ENCODE measurements at regions not wholly inside any gene's neighbourhood (a gene's known extent, or its start where the extent isn't known, plus 50 kb on each side); places are given as distances from the start of the nearest gene placed in this dataset.

DNA sequence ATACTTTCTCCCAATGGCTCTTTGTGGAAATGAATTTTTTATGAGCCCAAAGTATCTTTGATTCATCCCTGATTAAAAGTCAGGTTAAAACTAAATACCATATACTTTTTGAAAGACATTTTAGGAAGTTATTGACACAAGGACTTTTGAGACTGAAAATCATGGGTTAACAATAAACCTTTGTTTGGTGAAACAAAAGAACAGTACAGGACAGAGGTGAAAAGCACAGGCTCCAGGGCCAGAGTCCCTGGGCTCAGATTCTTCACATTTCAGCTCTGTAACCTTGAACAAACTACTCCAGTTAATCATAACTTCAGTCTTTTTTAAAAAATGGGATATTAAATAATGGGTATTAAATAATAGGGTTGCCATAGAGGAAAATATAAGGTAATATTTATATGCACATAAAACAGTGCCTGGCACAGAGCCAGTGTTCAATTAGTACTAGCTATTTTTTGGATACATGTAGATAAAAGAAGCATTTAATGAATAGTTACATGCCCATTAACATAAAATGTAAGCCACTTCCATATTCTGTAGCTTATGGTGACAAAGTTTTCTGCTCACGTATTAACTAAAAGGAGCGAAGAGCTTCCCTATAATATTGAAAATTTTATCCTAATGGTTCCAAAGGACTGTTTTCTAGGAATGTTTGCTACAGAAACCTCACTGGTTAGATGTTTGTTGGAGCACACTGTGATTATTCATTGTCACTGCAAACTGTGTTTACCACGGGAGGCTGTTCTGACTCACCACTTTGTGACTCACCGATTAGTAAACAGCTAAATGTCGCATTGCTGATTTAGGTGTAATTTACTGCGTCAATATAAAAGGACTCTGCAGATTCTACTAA, 255.4 kb downstream of the DAD1 start:
- H3K27ac ChIP-seq = no peak overlapping the region
- H3K4me3 ChIP-seq = no peak overlapping the region

DNA sequence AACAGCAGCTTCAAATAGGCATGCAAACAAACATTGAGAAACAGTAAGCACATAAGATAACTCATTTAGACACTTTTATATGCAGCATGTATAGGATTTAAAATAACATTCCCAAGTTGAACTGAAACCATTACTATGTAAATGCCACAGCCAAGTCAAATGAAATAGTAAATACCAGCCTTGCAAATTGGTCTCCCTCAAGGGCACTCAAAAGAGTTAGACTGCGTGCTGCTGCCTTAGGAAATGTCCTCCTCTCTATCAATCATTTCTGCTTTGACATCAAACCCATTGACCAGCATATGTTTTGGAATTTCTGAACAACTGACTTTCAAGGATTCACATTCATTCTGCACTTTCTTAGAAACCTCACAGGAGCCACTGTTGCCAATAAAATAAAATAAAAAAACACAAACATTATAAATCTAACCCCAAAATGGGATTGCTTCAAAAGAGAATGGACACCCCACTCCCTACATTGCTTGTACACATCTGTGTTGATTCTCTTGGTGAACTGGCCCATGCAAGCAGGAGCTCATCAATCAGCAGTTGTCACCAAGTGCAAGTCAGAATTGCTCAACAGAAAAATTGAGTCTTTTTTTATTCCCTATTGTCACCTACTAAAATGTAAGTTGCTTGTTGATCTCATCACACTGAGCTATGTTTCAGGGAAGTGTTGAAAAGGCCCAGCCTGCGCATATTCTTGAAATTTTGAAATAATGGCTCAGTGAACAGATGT, 256.2 kb downstream of the DAD1 start:
- H3K27ac ChIP-seq = no peak overlapping the region

DNA sequence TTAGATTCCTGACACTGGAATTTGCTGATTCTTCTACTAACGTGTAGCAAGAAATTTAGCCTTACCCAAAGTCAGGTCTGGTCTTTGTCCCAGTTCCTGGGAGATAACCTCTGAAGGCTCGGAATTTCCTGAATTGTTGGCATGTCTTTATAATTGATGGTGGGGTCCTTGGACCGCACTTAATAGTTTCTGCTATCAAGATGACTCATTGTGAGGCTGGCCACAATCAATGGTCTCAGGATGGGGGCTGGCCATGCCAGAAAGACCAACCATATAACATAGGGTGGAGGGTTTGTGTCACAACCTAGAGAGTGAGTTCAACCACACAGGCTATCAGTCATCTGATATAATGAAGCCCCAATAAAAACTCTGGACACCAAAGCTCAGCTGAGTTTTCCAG, 259.7 kb downstream of the DAD1 start:
- Histone ChIP-seq H3K4me3 (no peak overlapping the region), H3K27ac (no peak overlapping the region)

More for the DNA sequence above, 256.2 kb downstream of the DAD1 start:
- H3K4me3 ChIP-seq = no peak overlapping the region

DNA sequence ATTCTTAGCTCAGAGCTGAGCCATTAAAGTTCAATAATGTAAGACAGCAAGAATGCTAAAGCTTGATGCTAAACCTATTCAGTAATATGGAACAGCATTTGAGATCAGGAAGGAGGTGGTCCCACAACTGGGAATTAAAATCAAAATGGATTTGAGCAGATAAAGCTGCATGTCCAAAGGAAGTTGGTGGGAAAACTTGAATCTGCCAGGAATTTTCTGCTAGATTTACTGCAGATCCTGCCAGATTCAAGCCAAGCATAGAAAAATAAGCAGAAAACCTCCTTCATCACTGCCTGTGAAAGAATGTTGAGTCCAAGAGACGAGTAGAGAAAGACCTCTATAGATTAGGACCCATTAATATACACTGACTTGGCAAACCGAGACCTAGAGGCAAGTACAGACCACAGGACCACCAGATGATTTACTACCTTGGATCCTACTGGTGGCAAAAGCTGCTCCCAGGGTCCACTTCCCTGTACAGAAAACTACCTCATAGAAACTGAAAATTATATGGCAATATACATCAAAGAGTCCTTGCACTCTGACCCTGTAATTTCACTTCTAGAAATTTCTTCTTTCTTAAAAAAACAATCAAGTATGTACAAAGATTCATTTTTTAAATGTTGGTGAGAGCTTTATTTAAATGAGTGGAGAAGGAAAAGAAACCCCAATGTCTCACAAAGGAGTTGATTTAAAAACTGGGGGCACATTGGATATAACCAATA, 263.2 kb downstream of the DAD1 start:
- Histone ChIP-seq H3K27ac (no peak overlapping the region), H3K4me3 (no peak overlapping the region)

DNA sequence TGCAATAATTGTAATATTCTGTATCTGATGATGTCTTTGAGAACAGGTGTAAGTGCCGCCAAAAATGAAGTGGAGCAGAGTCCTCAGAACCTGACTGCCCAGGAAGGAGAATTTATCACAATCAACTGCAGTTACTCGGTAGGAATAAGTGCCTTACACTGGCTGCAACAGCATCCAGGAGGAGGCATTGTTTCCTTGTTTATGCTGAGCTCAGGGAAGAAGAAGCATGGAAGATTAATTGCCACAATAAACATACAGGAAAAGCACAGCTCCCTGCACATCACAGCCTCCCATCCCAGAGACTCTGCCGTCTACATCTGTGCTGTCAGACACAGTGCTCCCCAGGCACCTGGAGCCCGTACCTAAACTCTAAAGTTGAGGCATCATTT, 268.7 kb downstream of the DAD1 start:
- Histone ChIP-seq H3K4me3 (no peak overlapping the region), H3K27ac (no peak overlapping the region)

DNA sequence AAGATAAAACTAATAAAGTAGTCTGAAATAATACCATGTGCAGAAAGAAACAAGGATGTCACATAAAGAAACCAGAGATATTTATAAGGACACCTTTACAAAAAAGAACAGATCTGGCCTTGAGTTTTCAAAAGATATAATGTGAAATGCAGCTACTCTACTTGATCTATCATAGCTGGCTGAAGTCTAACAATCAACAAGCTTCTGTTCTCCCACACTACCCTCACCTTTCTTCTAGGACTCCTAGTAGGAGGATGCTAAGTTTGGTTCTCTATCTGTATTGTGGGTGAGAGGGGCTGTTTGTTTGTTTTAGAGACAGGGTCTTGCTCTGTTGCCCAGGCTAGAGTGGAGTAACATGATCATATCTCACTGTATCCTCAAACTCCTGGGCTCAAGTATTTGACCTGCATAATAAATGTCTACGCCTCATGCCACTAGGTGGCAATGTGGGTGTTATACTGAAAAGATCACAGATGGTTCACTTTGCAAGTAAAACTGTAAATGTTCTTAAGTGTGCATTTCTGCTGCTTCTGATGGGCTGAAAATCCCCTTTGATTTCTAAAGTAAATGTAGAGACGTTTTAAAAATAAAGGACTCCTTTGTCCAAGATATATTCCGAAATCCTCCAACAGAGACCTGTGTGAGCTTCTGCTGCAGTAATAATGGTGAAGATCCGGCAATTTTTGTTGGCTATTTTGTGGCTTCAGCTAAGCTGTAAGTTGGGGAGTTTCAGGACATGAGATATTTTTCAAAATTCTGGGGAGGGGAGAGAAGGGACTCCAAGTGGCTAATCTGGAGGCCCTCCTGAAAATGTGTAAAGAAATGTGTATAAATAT, 269.3 kb downstream of the DAD1 start:
- Histone ChIP-seq H3K4me3 (no peak overlapping the region), H3K27ac (no peak overlapping the region)

DNA sequence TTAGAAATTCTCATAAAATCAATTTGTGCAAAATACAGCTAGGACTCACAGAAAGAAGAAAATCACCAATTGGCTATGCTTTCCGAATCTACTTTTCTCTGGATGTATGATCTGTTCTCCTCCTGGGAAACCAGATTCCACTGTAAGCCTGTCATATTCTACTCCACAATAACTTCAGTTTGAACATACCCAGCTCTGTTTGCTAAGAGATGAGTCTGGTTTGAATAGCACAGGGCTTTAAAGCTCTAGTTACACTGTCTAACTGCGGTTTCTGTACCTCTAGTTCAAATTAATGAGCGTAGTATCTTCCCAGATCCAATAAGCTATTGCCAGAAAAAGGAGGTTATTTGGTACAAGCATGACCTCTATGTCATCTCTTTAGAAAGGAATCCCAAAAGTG, 270.1 kb downstream of the DAD1 start:
- Histone ChIP-seq H3K4me3 (no peak overlapping the region), H3K27ac (no peak overlapping the region)

DNA sequence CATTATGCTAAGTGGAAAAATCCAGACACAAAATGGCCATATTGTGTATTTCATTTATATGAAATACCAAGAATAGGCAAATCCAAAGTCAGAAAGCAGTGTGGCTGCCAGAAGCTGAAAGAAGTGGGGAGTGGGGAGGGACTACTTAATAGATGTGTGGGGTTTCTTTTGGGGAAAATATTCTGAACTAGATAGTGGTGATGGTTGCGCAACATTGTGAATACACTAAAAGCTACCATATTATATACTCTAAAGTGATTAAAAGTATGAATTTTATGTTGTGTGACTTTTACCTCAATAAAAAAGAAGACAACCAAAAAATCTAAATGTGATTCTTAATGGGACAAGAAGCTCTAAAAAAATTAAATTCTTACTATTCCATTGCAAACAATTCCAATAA, 272.6 kb downstream of the DAD1 start:
- Histone ChIP-seq H3K27ac (no peak overlapping the region), H3K4me3 (no peak overlapping the region)

DNA sequence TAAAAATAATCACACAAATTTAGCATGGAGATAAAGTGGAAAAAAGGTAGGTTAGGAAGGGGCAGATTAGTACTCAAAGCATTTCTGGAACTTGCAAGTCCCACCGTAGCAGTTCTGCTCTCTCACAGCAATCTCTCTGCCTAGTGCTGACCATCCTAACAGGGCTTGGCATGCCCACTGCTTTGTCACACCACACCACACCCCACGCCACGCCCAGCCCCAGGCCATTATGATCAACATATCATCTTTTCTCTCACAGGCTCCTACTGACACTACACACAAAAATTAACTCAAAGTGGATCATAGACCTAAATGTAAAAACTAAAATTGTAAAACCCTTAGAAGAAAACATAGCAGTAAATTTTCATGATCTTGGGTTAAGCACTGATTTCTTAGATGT, 273.7 kb downstream of the DAD1 start:
- no peak overlapping the region for H3K27ac ChIP-seq

DNA sequence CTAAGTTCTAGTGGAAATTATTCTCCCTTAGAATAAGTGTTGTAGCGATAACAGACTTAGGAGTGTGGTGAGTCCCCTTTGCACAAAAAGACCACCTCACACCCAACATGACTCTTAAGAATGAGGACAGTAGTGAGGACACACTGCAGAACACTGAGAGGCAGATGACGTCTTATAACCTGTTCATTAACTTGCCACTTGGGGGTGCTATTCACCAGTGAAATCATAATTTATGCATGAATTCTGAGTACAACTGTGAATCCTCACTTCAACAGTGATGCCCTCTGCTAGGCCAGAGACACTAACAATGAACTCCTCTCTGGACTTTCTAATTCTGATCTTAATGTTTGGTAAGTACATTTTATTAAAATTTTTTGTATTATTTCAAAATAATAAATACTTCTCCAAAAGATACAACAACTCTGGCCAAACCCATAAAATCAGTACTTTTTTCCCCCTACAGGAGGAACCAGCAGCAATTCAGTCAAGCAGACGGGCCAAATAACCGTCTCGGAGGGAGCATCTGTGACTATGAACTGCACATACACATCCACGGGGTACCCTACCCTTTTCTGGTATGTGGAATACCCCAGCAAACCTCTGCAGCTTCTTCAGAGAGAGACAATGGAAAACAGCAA, 274.7 kb downstream of the DAD1 start:
- no peak overlapping the region for H3K27ac ChIP-seq
- H3K4me3 ChIP-seq = no peak overlapping the region

More for the DNA sequence above, 273.7 kb downstream of the DAD1 start:
- H3K4me3 ChIP-seq = no peak overlapping the region

DNA sequence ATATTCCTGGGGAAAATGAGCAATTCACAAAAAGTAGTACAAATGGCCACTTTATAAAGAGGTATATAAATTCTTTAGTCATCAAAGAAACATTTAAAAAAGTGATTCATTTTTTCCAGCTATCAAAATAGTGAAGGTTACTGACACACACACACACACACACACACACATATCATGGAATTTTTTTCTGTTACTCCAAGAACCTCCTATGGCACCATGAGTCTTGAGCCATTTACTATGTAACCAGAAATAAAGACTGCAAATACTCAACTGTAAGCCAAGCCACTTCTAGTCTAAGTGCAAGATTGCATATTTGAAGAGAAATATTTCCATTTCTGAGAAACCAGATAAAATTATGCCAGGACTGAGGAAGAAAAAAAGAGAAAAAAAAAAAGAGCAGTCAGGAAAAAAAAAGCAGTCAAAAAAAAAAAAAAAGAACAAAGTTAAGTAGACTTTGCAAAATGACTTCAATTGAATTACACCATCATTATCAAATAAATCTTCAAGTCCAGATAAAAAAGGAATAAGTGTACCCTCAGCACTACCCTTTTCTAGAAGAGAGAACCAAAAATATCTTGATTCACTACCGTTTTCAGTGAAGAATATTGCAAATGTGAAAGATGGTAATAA, 275.7 kb downstream of the DAD1 start:
- H3K27ac ChIP-seq = no peak overlapping the region
- H3K4me3 ChIP-seq = no peak overlapping the region

DNA sequence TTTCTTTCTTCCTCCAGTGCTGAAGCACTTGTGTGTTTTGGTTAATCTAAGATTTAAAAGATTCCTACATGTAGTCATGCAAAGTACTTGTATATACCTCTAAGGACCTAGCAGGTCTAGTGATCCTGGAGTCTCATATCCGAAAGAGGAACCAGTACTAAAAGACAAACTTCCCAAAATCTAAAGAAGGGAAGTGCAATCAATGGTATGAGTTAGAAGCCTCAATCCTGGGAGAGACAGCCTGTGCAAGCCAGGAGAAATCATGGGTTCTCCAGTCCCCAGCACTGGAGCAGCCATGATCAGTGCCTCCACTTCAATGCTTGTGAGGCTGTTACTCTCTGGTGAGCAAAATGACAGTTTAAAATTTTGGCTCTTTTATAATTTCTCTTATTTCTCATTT, 277.4 kb downstream of the DAD1 start:
- Histone ChIP-seq H3K4me3 (no peak overlapping the region), H3K27ac (no peak overlapping the region)

DNA sequence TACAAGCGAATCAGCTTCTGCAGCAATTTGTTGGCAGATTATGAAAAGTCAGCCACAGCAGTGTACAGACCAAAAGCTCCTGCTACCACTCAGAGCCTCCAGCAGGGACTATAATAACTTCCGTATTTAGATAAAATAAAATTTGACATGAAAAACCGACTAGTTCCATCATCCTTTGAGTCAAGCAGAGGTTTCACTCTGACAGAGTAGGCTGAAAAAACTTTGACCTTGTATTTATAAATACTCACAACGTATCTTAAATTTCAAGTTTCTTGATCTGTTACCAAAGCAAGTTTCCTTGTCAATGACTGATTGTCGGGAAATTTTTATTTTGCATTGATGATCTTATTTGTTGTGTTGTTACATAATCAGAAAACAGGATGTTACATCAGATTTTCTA, 283.4 kb downstream of the DAD1 start:
- Histone ChIP-seq H3K4me3 (no peak overlapping the region), H3K27ac (no peak overlapping the region)

DNA sequence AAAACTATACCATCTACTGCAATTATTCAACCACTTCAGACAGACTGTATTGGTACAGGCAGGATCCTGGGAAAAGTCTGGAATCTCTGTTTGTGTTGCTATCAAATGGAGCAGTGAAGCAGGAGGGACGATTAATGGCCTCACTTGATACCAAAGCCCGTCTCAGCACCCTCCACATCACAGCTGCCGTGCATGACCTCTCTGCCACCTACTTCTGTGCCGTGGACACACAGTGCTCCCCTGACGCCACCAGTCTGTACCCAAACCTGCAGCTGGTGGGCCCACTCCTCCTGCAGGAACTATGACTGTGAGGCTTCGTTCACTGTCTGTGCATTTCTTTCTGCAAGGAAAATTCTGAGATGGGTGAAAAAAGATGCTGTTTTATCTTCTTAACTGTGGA, 284.7 kb downstream of the DAD1 start:
- Histone ChIP-seq H3K4me3 (no peak overlapping the region), H3K27ac (no peak overlapping the region)

DNA sequence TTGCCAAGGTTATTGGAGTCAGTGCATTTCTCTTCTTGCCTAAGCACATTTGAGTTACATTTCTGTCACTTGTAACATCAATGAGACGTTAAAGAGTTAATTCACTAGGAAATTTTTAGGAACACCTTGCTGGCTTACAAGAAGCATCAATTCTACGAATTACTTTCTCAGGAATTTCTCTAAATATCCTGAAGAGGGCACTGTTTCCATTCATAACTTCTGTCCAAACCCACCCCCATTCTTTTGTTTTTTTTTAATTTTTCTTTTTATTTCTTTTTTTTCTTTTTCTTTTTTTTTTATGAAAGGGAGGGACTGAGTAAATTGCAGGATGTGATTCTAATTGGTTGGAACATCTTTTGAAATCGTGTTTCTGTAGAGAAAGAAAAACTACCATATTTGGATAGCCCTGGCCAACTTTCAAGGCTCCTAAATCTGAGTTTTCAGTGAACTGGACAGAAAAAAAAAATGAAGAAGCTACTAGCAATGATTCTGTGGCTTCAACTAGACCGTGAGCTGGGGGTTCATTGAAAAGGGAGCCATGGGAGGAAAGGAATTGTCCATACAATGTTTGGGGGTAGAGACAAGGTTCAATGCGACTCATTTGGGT, 285.3 kb downstream of the DAD1 start:
- no peak overlapping the region for H3K4me3 ChIP-seq
- no peak overlapping the region for H3K27ac ChIP-seq

DNA sequence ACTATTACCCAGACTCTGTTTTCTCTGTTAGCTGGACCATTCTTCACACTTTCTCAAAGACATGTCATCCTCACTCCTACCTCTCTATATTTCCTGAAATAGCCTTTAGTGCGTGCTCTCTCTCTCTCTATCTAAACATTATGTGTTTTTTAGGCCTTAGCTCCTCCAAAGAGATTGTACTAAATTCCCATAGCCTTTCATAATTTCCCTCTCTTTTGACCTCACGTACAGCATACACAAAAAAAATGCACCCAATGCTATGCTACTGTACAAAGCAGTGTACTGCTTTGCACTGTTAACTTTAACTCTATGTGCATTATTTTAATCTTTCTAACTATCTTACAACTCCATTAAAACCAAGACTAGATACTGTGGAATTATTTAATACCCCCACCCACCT, 288.4 kb downstream of the DAD1 start:
- no peak overlapping the region for H3K4me3 ChIP-seq
- H3K27ac ChIP-seq = no peak overlapping the region

DNA sequence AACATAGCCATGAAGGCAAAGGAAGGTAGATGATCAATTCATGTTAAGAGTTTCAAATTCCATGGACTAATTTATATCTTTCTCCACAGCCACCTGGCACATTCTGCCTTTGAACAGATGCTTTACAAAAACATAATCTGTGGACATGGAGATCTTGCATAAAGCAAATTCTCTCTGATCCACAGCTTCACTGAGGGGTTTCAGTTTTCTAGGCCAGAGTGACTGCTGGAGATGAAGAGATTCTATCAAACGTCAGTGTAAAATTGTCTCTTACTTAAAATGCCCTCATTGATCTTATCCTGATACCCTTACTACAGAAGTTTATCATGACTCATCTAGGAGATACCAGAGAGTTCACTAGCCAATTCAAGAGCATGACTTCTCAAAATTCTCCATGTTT, 291.6 kb downstream of the DAD1 start:
- Histone ChIP-seq H3K27ac (no peak overlapping the region), H3K4me3 (no peak overlapping the region)

DNA sequence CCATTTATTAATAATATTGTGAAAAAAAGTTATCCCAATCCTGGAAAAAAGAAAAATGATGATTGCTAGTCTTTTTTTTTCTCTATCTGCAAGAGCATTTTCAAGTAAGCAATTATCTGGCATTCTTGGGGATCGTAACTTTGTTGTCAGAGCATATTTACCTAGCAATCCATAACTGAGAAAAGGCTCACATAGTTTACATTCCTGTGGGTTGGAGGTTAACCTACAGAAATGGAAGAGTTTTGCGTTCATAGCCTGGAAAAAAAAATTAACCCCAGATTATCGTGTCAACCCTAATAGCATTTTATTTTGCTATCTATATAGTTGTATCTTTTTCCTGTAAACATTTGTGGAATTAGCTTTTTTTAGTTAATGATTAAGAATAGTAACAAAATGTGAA, 292.3 kb downstream of the DAD1 start:
- Histone ChIP-seq H3K4me3 (no peak overlapping the region), H3K27ac (no peak overlapping the region)

DNA sequence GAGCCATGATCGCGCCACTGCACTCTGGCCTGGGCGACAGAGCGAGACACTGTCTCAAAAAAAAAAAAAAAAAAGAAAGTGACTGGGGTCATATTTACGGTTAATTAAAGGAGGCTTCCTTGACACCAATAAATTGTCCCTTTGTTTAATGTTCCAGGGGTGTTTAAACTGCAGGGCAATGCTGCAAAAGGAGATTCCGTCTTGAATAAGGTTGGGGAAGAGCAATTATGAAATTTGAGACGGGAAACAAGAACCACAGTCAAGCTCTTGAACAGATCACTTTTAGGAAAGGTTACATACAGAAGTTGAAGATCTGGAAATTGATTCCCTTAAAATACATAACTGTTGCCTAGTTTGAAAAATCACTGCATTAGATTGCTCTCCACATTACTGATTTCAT, 292.9 kb downstream of the DAD1 start:
- H3K27ac ChIP-seq = no peak overlapping the region
- no peak overlapping the region for H3K4me3 ChIP-seq
